Mesenchymal stem cell (in vitro differentiated cells and primary cell): ENCODE measurements at regions not wholly inside any gene's neighbourhood (a gene's known extent, or its start where the extent isn't known, plus 50 kb on each side); places are given as distances from the start of the nearest gene placed in this dataset.

Source experiments
- DNase-seq: peaks from one replicate; pipeline ENCODE4 v3.0.0-alpha.2; 2013
- H2AFZ ChIP-seq: one replicate; pipeline ENCODE4 v1.6.1; 2013; ENCODE audit warnings: low read depth, mild to moderate bottlenecking, control low read depth, inconsistent platforms, low read length, moderate library complexity
- H2AK5ac ChIP-seq: 2 replicates; pipeline ENCODE4 v1.6.1; 2013; ENCODE audit warnings: low read length, moderate library complexity, mild to moderate bottlenecking, inconsistent platforms; ENCODE audit not compliant: severe bottlenecking
- H2BK120ac ChIP-seq: one replicate; pipeline ENCODE4 v1.6.1; 2013; ENCODE audit warnings: low read depth, mild to moderate bottlenecking, inconsistent platforms, low read length, moderate library complexity
- H2BK12ac ChIP-seq, 2 experiments: one replicate each; pipeline ENCODE4 v1.6.1; 2013; ENCODE audit warnings: inconsistent platforms in 2 of 2, low read length in 2 of 2, mild to moderate bottlenecking in 2 of 2, moderate library complexity in 2 of 2, control low read depth in 1 of 2
- H2BK15ac ChIP-seq: one replicate; pipeline ENCODE4 v1.6.1; 2013; ENCODE audit warnings: mild to moderate bottlenecking, low read depth, inconsistent platforms; ENCODE audit not compliant: poor library complexity, severe bottlenecking
- H2BK5ac ChIP-seq: 2 replicates; pipeline ENCODE4 v1.6.1; 2013; ENCODE audit warnings: low read depth, mild to moderate bottlenecking, low read length, control low read depth, inconsistent platforms; ENCODE audit not compliant: poor library complexity, severe bottlenecking
- H3K14ac ChIP-seq, 2 experiments: one replicate each; pipeline ENCODE4 v1.6.1; 2013; ENCODE audit warnings: inconsistent platforms in 2 of 2, low read length in 2 of 2, control low read depth in 1 of 2, mild to moderate bottlenecking in 1 of 2, moderate library complexity in 1 of 2
- H3K18ac ChIP-seq, 2 experiments: one replicate each; pipeline ENCODE4 v1.6.1; 2013; ENCODE audit warnings: inconsistent platforms in 2 of 2, low read length in 2 of 2, control low read depth in 1 of 2, low read depth in 1 of 2, mild to moderate bottlenecking in 1 of 2
- H3K23ac ChIP-seq, 2 experiments: one replicate each; pipeline ENCODE4 v1.6.1; 2013; ENCODE audit warnings: inconsistent platforms in 2 of 2, low read length in 2 of 2, mild to moderate bottlenecking in 2 of 2, moderate library complexity in 2 of 2, control low read depth in 1 of 2
- H3K27ac ChIP-seq: 2 replicates; pipeline ENCODE4 v1.5.1; 2013; ENCODE audit warnings: mild to moderate bottlenecking, moderate library complexity, low read length, control low read depth, inconsistent platforms; ENCODE audit not compliant: poor library complexity, severe bottlenecking
- H3K27me3 ChIP-seq, 2 experiments: 2 replicates each; pipeline versions ENCODE4 v1.6.1 to v1.7.0; 2013; ENCODE audit warnings: low read length in 2 of 2, mild to moderate bottlenecking in 2 of 2, moderate library complexity in 2 of 2, control low read depth in 1 of 2, inconsistent platforms in 1 of 2; ENCODE audit not compliant: control insufficient read depth in 1 of 2, insufficient read depth in 1 of 2
- H3K36me3 ChIP-seq, 2 experiments: 2 replicates each; pipeline versions ENCODE4 v1.6.1 to v1.7.0; 2013; ENCODE audit warnings: low read length in 2 of 2, control low read depth in 1 of 2, inconsistent platforms in 1 of 2, low read depth in 1 of 2, mild to moderate bottlenecking in 1 of 2; ENCODE audit not compliant: insufficient read depth in 2 of 2, control insufficient read depth in 1 of 2
- H3K4ac ChIP-seq, 2 experiments: one replicate each; pipeline ENCODE4 v1.6.1; 2013; ENCODE audit warnings: inconsistent platforms in 2 of 2, low read length in 2 of 2, mild to moderate bottlenecking in 2 of 2, moderate library complexity in 2 of 2, control low read depth in 1 of 2, low read depth in 1 of 2
- H3K4me1 ChIP-seq: 2 replicates; pipeline ENCODE4 v1.6.1; 2013; ENCODE audit warnings: low read depth, low read length, control low read depth; ENCODE audit not compliant: control insufficient read depth, insufficient read depth
- H3K4me2 ChIP-seq: 2 replicates; pipeline ENCODE4 v1.6.1; 2013; ENCODE audit warnings: low read length, mild to moderate bottlenecking, inconsistent platforms; ENCODE audit not compliant: poor library complexity, severe bottlenecking
- H3K4me3 ChIP-seq, 2 experiments: 2 replicates each; pipeline versions ENCODE4 v1.5.1 to v1.7.0; 2013; ENCODE audit warnings: low read length in 2 of 2, mild to moderate bottlenecking in 2 of 2, control low read depth in 1 of 2, low read depth in 1 of 2; ENCODE audit not compliant: insufficient read depth in 1 of 2
- H3K79me1 ChIP-seq: replicated peaks from 2 replicates; pipeline ENCODE4 v1.6.1; 2013; ENCODE audit warnings: mild to moderate bottlenecking, control low read depth, low read length, inconsistent platforms; ENCODE audit not compliant: poor library complexity, severe bottlenecking
- H3K9ac ChIP-seq: 2 replicates; pipeline ENCODE4 v1.7.0; 2013; ENCODE audit warnings: mild to moderate bottlenecking, low read length, moderate library complexity
- H3K9me3 ChIP-seq: 2 replicates; pipeline ENCODE4 v1.7.0; 2013; ENCODE audit warnings: mild to moderate bottlenecking, low read length; ENCODE audit not compliant: control insufficient read depth
- H4K8ac ChIP-seq: one replicate; pipeline ENCODE4 v1.6.1; 2013; ENCODE audit warnings: inconsistent platforms, mild to moderate bottlenecking, low read length, moderate library complexity
- H4K91ac ChIP-seq: one replicate; pipeline ENCODE4 v1.6.1; 2013; ENCODE audit warnings: mild to moderate bottlenecking, low read length, inconsistent platforms
- WGBS: methylation state at CpG from one replicate; pipeline ENCODE4 v1.1.7; 2013; ENCODE audit warnings: mixed read lengths; 5-methylcytosine and 5-hydroxymethylcytosine counted together

DNA sequence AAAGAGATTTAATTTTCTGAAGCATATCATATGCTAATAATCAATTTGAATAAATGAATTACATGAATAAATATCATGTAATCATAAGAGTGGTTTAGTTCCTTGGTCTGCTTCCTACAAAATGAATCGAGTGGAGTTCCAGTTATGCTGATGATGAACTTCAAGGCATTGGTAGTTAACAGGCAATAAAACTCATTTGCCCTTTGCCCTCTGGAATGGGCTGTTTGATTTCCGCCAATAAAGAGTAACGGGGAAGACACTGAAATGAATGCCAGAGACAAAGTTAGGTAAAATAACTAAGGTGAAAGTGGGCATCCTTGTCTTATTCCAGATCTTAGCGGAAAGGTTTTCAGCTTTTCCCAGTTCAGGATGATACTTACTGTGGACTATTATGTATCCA is 90.1 kb downstream of the C3orf38 start:
- Histone ChIP-seq H3K14ac (no peak overlapping the region), H3K79me1 (no peaks in the 10 kb centered on the region), H3K27me3 (no peaks in the 10 kb centered on the region), H2BK15ac (no peak overlapping the region), H2AFZ (no peak overlapping the region), H4K8ac (no peak overlapping the region), H3K9ac (no peak overlapping the region), H3K27ac (no peak overlapping the region), H4K91ac (no peak overlapping the region), H2AK5ac (no peak overlapping the region), H3K18ac (no peak overlapping the region), H3K4me3 (no peak overlapping the region), H2BK120ac (no peak overlapping the region), H3K4me2 (no peak overlapping the region), H3K4ac (no peak overlapping the region), H3K23ac (no peak overlapping the region), H3K9me3 (no peaks in the 10 kb centered on the region), H2BK12ac (no peak overlapping the region), H3K4me1 (no peaks in the 10 kb centered on the region), H3K36me3 (no peaks in the 10 kb centered on the region), H2BK5ac (no peak overlapping the region)
- 78% methylated on average over 3 of the region's 4 CpGs for WGBS
- DNase-seq: no peak

DNA sequence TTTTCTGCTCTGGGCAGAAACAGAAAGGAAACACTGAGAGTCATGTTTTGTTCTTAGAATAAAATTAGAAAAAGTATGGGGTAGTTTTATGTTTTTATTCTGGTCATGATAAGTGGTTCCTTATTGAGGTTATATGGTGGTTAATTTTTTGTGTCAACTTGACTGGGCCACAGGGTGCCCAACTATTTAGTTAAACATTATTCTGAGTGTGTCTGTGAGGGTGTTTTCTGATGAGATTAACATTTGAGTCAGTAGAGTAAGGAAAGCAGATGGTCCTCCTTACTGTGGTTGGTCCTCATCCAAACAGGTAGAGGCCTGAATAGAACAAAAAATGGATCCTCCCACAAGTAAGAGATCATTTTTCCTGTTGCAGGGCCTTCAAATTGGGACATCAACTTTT is 98.9 kb downstream of the C3orf38 start:
- no peak overlapping the region for H3K9ac ChIP-seq
- no peak overlapping the region for H2AFZ ChIP-seq
- no peak overlapping the region for H3K4ac ChIP-seq
- H2BK12ac ChIP-seq: no peak overlapping the region
- H3K27ac ChIP-seq: no peak overlapping the region
- no peak overlapping the region for H3K18ac ChIP-seq
- no peak overlapping the region for H4K8ac ChIP-seq
- no peaks in the 10 kb centered on the region for H3K4me1 ChIP-seq
- no peaks in the 10 kb centered on the region for H3K9me3 ChIP-seq
- no peaks in the 10 kb centered on the region for H3K27me3 ChIP-seq
- H2AK5ac ChIP-seq: no peak overlapping the region
- no peak overlapping the region for H3K14ac ChIP-seq
- no peaks in the 10 kb centered on the region for H3K36me3 ChIP-seq
- no peak overlapping the region for H2BK5ac ChIP-seq
- H4K91ac ChIP-seq: no peak overlapping the region
- H3K4me2 ChIP-seq: no peak overlapping the region
- H2BK15ac ChIP-seq: no peak overlapping the region
- H3K23ac ChIP-seq: no peak overlapping the region
- no peak overlapping the region for H3K4me3 ChIP-seq
- no peaks in the 10 kb centered on the region for H3K79me1 ChIP-seq
- DNase-seq: no peak
- H2BK120ac ChIP-seq: no peak overlapping the region

DNA sequence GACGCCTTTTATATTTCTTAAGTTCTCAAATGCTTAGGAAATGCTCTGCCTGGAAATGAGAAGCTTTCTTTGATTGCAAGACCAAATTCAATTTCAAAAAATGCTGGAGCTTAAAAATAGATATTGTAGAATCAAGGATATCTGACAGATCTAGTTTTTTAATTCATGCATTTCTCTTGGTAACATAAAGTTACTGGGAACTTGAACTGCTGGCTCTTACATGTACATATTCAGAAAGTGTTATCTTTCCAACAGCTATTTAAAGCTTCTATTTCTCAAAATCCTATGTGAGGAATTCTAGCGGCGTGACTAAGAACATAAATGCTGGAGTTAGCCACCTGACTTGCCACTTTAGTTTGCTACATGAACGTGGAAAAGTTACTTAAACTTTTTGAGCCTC is 109.3 kb downstream of the C3orf38 start:
- Histone ChIP-seq H2BK5ac (no peak overlapping the region), H3K14ac (no peak overlapping the region), H3K27ac (no peak overlapping the region), H4K8ac (no peak overlapping the region), H3K18ac (no peak overlapping the region), H2AK5ac (no peak overlapping the region), H2BK15ac (no peak overlapping the region), H3K4ac (no peak overlapping the region), H3K9me3 (no peaks in the 10 kb centered on the region), H3K9ac (no peak overlapping the region), H3K23ac (no peak overlapping the region), H3K4me2 (no peak overlapping the region), H3K27me3 (no peaks in the 10 kb centered on the region), H2AFZ (no peak overlapping the region), H3K79me1 (no peaks in the 10 kb centered on the region), H3K36me3 (no peaks in the 10 kb centered on the region), H3K4me1 (no peaks in the 10 kb centered on the region), H4K91ac (no peak overlapping the region), H2BK120ac (no peak overlapping the region), H2BK12ac (no peak overlapping the region), H3K4me3 (no peak overlapping the region)
- DNase-seq: no peak
- 98% methylated on average over 3 of the region's 4 CpGs for WGBS

GRCh38 chr3:88262527-88262926 is 112.8 kb downstream of the C3orf38 start:
- H3K4me2 ChIP-seq: no peak overlapping the region

More at GRCh38 chr3:88262527-88262926, 112.8 kb downstream of the C3orf38 start:
- H2AK5ac ChIP-seq: no peak overlapping the region
- no peaks in the 10 kb centered on the region for H3K79me1 ChIP-seq
- no peaks in the 10 kb centered on the region for H3K27me3 ChIP-seq
- no peak for DNase-seq
- no peak overlapping the region for H2BK15ac ChIP-seq
- no peaks in the 10 kb centered on the region for H3K4me1 ChIP-seq
- no peak overlapping the region for H3K27ac ChIP-seq
- no peak overlapping the region for H3K23ac ChIP-seq
- no peak overlapping the region for H2BK120ac ChIP-seq
- no peaks in the 10 kb centered on the region for H3K9me3 ChIP-seq
- no peak overlapping the region for H2AFZ ChIP-seq
- no peak overlapping the region for H3K4ac ChIP-seq
- H2BK5ac ChIP-seq: no peak overlapping the region
- no peak overlapping the region for H3K14ac ChIP-seq
- H2BK12ac ChIP-seq: no peak overlapping the region
- no peak overlapping the region for H3K18ac ChIP-seq
- no peak overlapping the region for H4K91ac ChIP-seq
- no peak overlapping the region for H3K9ac ChIP-seq
- 71% methylated on average over 4 of the region's 4 CpGs for WGBS
- no peaks in the 10 kb centered on the region for H3K36me3 ChIP-seq
- H3K4me3 ChIP-seq: no peak overlapping the region
- H4K8ac ChIP-seq: no peak overlapping the region
